Hepatocyte (in vitro differentiated cells): ENCODE measurements at regions not wholly inside any gene's neighbourhood (a gene's known extent, or its start where the extent isn't known, plus 50 kb on each side); places are given as distances from the start of the nearest gene placed in this dataset.

Source experiments
- DNase-seq: peaks from one replicate; pipeline ENCODE4 v3.0.0-alpha.2; 2016; ENCODE audit warnings: low spot score
- H2AFZ ChIP-seq: fragments of 200-600 bp; sonication (generic); 2 replicates; pipeline ENCODE4 v1.6.0; 2016; ENCODE audit warnings: antibody characterized with exemption, mild to moderate bottlenecking
- H3K27ac ChIP-seq: fragments of 200-600 bp; sonication (generic); 2 replicates; pipeline ENCODE4 v1.5.1; 2016; ENCODE audit warnings: mild to moderate bottlenecking
- H3K27me3 ChIP-seq: fragments of 200-600 bp; sonication (generic); 2 replicates; pipeline ENCODE4 v1.6.1; 2016
- H3K36me3 ChIP-seq: fragments of 200-600 bp; sonication (generic); replicated peaks from 2 replicates; pipeline ENCODE4 v1.5.1; 2016; ENCODE audit warnings: low read depth; ENCODE audit not compliant: insufficient read depth
- H3K4me1 ChIP-seq: fragments of 200-600 bp; sonication (generic); 2 replicates; pipeline ENCODE4 v1.5.1; 2016; ENCODE audit warnings: mild to moderate bottlenecking, moderate library complexity; ENCODE audit not compliant: insufficient read depth
- H3K4me2 ChIP-seq: fragments of 200-600 bp; sonication (generic); 2 replicates; pipeline ENCODE4 v1.6.0; 2016
- H3K4me3 ChIP-seq: fragments of 200-600 bp; sonication (generic); 2 replicates; pipeline ENCODE4 v1.5.1; 2016; ENCODE audit warnings: mild to moderate bottlenecking
- H3K79me2 ChIP-seq: fragments of 200-600 bp; sonication (generic); 2 replicates; pipeline ENCODE4 v1.6.0; 2017; ENCODE audit warnings: mild to moderate bottlenecking
- H3K9me2 ChIP-seq: fragments of 200-600 bp; sonication (generic); replicated peaks from 2 replicates; pipeline ENCODE4 v1.6.0; 2017; ENCODE audit warnings: mild to moderate bottlenecking; ENCODE audit not compliant: insufficient read depth
- H3K9me3 ChIP-seq: fragments of 200-600 bp; sonication (generic); 2 replicates; pipeline ENCODE4 v1.5.1; 2016; ENCODE audit warnings: low read depth, mild to moderate bottlenecking
- H4K20me1 ChIP-seq: fragments of 200-600 bp; sonication (generic); 2 replicates; pipeline ENCODE4 v1.6.0; 2016; ENCODE audit warnings: mild to moderate bottlenecking; ENCODE audit not compliant: insufficient read depth, poor library complexity, severe bottlenecking
- EZH2 ChIP-seq: fragments of 200-600 bp; sonication (generic); IDR thresholded peaks from 2 replicates; pipeline ENCODE4 v1.6.1; 2016; ENCODE audit warnings: antibody characterized with exemption, mild to moderate bottlenecking, borderline replicate concordance
- EZH2phosphoT487 ChIP-seq: fragments of 200-600 bp; sonication (generic); IDR thresholded peaks from one replicate; pipeline ENCODE4 v1.6.1; 2018; ENCODE audit warnings: antibody characterized with exemption, mild to moderate bottlenecking, low read depth, moderate library complexity; ENCODE audit not compliant: unreplicated experiment, severe bottlenecking
- WGBS: methylation state at CpG from one replicate; pipeline ENCODE4 v1.1.6; 2016; ENCODE audit warnings: low lambda C conversion rate; ENCODE audit errors: missing lambda C conversion rate; 5-methylcytosine and 5-hydroxymethylcytosine counted together
- TF ChIP-seq, protein P1 (sequence below): fragments of 200-600 bp; sonication (generic); IDR thresholded peaks from 2 replicates; pipeline ENCODE4 v1.5.1; 2016; ENCODE audit warnings: antibody characterized with exemption, mild to moderate bottlenecking; ENCODE audit not compliant: poor library complexity

DNA sequence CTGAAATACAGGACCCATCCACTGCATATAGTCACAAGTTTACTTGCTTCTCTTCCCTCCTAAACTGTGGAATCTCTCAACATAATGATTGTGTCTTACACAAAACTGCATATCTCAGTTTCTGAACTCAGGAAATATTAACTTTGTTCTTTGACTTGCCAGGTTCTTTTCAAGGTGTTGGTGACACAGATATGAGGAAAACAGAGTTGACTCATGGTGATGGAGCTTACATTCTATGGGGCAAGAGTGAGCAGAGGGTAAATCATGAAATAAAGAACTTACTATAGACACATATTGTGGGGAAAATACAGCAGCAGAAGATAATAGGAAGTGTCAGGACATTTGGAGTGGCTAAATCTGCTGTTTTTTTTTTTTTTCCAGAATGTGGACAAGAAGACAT, 72.5 kb upstream of the IGFBP3 start:
- peaks cover 6% of the 10 kb centered on the region for H3K9me3 ChIP-seq
- no peaks in the 10 kb centered on the region for H3K9me2 ChIP-seq
- no peaks in the 10 kb centered on the region for H3K36me3 ChIP-seq
- no peaks in the 10 kb centered on the region for H4K20me1 ChIP-seq
- no peak overlapping the region for H3K4me3 ChIP-seq
- no peaks in the 10 kb centered on the region for H3K27me3 ChIP-seq
- no peak for DNase-seq
- H3K4me1 ChIP-seq: no peaks in the 10 kb centered on the region
- H3K4me2 ChIP-seq: no peak overlapping the region
- TF ChIP-seq EZH2phosphoT487: no peak
- TF ChIP-seq EZH2: no peak
- TF ChIP-seq, protein P1, sequence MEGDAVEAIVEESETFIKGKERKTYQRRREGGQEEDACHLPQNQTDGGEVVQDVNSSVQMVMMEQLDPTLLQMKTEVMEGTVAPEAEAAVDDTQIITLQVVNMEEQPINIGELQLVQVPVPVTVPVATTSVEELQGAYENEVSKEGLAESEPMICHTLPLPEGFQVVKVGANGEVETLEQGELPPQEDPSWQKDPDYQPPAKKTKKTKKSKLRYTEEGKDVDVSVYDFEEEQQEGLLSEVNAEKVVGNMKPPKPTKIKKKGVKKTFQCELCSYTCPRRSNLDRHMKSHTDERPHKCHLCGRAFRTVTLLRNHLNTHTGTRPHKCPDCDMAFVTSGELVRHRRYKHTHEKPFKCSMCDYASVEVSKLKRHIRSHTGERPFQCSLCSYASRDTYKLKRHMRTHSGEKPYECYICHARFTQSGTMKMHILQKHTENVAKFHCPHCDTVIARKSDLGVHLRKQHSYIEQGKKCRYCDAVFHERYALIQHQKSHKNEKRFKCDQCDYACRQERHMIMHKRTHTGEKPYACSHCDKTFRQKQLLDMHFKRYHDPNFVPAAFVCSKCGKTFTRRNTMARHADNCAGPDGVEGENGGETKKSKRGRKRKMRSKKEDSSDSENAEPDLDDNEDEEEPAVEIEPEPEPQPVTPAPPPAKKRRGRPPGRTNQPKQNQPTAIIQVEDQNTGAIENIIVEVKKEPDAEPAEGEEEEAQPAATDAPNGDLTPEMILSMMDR: no peak
- no peaks in the 10 kb centered on the region for H3K79me2 ChIP-seq
- no peak overlapping the region for H3K27ac ChIP-seq
- H2AFZ ChIP-seq: no peak overlapping the region

DNA sequence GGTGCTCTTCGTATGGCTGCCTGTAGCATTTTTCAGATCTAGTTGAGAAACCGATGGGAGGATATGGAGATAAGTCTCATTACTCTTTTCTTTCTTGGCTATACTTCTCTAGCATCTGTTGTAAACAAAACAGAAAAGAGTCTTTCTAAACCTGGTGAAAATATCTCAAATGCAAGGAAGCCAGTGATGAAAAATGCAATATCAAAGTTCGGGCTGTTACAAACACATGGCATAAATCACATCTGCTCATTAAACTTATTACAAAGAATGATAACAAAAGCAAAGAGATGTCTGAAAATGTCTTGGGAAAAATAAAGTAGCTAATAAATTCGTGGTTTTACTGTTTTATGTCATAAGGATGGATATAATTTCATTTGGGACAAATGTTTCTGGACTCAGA, 71.8 kb upstream of the IGFBP3 start:
- H3K4me3 ChIP-seq: no peak overlapping the region
- no peaks in the 10 kb centered on the region for H3K4me1 ChIP-seq
- H4K20me1 ChIP-seq: no peaks in the 10 kb centered on the region
- H3K79me2 ChIP-seq: no peaks in the 10 kb centered on the region
- H3K27me3 ChIP-seq: no peaks in the 10 kb centered on the region
- H3K9me2 ChIP-seq: no peaks in the 10 kb centered on the region
- TF ChIP-seq EZH2phosphoT487: no peak
- TF ChIP-seq, protein P1: no peak
- TF ChIP-seq EZH2: no peak
- peaks cover 6% of the 10 kb centered on the region for H3K9me3 ChIP-seq
- no peak for DNase-seq
- H3K27ac ChIP-seq: no peak overlapping the region
- no peaks in the 10 kb centered on the region for H3K36me3 ChIP-seq
- WGBS: 64% methylated on average over 4 of the region's 4 CpGs
- H3K4me2 ChIP-seq: no peak overlapping the region
- no peak overlapping the region for H2AFZ ChIP-seq

DNA sequence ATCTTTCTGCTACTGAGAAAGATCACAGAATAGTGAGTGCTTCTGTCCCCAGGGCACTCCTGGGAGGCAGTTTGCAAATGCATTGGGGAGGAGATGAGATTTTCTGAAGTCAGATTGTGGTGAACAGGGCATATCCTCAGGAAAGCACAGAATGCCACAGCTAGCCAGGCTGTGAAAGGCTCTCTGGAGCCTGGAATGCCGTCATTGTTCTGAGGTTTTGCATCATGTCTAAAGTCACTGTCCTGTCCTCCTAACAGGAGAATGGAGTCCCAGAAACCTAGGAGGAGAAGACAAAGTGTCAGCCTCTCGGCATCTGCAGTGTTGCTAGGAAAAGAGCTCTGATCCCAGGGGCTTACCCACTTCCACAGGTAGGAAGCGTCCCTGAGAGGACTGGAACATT, 69.2 kb upstream of the IGFBP3 start:
- H3K4me2 ChIP-seq: no peak overlapping the region
- no peaks in the 10 kb centered on the region for H3K9me2 ChIP-seq
- H3K27ac ChIP-seq: no peak overlapping the region
- no peak for DNase-seq
- no peaks in the 10 kb centered on the region for H3K36me3 ChIP-seq
- no peaks in the 10 kb centered on the region for H3K79me2 ChIP-seq
- no peak overlapping the region for H2AFZ ChIP-seq
- no peaks in the 10 kb centered on the region for H3K9me3 ChIP-seq
- no peaks in the 10 kb centered on the region for H4K20me1 ChIP-seq
- TF ChIP-seq EZH2phosphoT487 (no peak), EZH2 (no peak)
- TF ChIP-seq, protein P1: no peak
- H3K4me3 ChIP-seq: no peak overlapping the region
- H3K4me1 ChIP-seq: no peaks in the 10 kb centered on the region
- H3K27me3 ChIP-seq: no peaks in the 10 kb centered on the region
- WGBS: 40% methylated on average over 3 of the region's 3 CpGs
